HG03097 (cell line): ENCODE measurements at regions not wholly inside any gene's neighbourhood (a gene's known extent, or its start where the extent isn't known, plus 50 kb on each side); places are given as distances from the start of the nearest gene placed in this dataset.
"Not testable (repeated sequence)": the region's sequence is repeated elsewhere in the genome, so short reads cannot be mapped to it uniquely, and the experiment has no call there.

Experiments
- ATAC-seq: cut with Tn5 transposase; IDR thresholded peaks from one replicate; pipeline ENCODE4 v1.9.1; 2021; ENCODE audit not compliant: unreplicated experiment, low FRiP score

- no peak for ATAC-seq
Observed at GRCh38 chr1:164064501-164064900, 494.5 kb upstream of the PBX1 start.

DNA sequence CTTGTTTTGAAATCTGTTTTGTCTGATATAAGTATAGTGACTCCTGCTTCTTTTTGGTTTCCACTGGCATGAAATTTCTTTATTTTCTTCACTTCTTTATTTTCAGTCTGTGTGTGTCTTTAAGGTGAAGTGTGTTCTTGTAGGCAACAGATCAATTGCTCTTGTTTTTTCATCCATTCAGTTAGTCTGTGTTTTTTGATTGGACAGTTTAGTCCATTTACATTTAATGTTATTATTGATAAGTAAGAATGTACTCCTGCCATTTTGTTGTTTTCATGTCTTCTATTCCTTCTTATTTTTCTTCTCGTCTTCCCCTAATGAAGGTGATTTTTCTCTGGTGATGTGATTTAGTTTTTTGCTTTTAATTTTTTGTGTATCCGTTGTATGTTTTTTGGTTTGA lies 487.7 kb upstream of the PBX1 start:
- no peak for ATAC-seq

- no peak for ATAC-seq
Observed at GRCh38 chr1:164086832-164087231, 472.2 kb upstream of the PBX1 start.

GRCh38 chr1:164087906-164088453 lies 471.0 kb upstream of the PBX1 start:
- ATAC-seq, result no peak

DNA sequence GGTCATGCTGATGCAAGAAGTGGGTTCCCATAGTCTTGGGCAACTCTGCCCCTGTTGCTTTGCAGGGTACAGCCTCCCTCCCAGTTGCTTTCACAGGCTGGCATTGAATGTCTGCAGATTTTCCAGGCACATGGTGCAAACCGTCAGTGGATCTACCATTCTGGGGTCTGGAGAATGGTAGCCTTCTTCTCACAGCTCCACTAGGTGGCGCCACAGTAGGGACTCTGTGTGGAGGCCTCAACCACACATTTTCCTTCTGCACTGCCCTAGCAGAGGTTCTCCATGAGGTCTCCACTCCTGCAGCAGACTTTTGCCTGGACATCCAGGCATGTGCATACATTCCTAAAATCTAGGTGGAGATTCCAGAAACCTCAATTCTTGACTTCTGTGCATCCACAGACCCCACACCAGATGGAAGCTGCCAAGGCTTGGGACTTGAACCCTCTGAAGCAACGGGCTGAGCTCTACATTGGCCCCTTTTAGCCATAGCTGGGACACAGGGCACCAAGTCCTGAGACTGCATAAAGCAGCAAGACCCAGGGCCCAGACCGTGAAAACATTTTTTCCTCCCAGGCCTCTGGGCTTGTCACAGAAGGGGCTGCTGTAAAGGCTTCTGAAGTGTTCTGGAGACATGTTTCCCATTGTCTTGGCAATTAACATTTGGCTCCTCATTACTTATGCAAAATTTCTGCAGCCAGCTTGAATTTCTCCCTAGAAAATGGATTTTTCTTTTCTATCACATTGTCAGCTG lies 466.2 kb upstream of the PBX1 start:
- ATAC-seq, result no peak

DNA sequence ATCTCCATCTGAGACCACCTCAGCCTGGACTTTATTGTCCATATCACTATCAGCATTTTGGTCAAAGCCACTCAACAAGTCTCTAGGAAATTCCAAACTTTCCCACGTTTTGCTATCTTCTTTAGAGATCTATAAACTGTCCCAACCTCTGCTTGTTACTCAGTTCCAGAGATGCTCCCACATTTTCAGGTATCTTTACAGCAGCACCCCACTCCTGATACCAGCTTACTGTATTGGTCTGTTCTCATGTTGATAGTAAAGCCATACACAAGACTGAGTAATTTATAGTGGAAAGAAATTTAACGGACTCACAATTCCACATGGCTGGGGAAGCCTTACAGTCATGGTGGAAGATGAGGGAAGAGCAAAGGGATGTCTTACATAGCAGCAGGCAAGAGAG lies 465.4 kb upstream of the PBX1 start:
- no peak for ATAC-seq

DNA sequence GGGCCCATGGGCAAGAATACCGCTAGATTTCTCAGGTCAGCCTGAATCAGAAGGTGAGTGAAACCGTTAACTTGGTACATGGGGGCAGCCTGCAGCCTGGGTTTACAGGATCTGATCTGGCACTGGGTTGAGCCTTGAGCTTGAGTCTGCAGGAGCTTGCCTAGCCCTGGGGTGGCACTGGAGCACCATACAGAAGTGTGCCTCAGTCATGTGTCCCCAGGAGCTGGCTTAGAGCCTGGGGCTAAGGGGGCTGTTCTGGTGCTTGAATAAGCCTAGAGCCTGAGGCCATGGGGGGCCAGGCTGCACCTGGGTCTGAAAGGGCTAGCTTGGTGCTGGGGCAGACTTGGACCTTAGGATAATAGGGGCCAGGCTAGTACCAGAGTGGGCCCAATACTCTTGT lies 457.2 kb upstream of the PBX1 start:
- ATAC-seq, result no peak

- no peak for ATAC-seq
Observed at GRCh38 chr1:164131949-164132348, 427.0 kb upstream of the PBX1 start.

- no peak for ATAC-seq
Observed at GRCh38 chr1:164137273-164137925, 421.6 kb upstream of the PBX1 start.

DNA sequence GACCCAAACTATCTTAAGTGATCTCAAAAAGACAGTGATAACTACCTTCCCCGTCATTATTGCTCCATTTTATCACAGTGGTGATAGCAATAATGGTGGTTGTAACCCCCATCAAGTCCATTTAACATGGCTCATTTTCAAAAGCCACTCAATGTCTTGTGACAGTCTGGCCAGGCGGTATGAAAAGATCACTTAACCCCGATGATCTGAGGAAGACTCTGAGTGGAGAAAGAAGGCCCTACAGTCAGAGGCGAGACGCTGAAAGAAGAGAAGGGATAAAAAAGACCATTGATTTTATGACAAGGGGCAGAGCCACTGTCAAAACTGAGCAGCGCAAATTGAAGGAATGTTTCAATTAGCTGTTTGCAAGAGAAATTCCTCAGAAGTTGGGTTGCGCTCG lies 417.2 kb upstream of the PBX1 start:
- no peak for ATAC-seq

GRCh38 chr1:164154622-164155021 lies 404.4 kb upstream of the PBX1 start:
- ATAC-seq, result no peak

GRCh38 chr1:164155347-164155746 lies 403.6 kb upstream of the PBX1 start:
- no peak for ATAC-seq

DNA sequence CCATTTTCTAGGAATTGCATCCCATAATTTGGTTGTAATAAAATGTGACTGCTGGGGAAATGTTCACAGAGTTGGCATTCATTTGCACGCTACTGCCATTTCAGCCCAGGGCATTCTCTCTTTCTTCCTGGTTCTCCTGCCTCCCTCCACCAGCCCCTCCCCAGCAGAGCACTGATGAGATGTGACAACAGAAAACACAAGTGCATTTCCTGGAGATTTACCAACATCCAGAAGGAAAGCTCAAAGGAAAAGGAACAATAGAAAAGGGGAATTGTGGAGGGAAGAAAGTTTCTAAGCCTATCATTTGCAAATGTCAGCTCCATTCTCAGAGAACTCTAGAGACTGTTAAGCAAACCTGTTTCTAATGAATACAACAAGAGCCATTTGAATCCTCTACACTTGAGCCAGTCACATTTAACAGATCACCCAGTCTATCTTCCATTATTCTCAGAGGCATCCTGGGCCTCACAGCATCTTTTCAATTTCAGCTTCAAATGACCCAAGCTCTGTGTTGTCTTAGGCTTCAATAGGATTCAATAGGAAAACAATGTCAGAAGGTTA lies 395.6 kb upstream of the PBX1 start:
- ATAC-seq, result no peak

- ATAC-seq, result no peak
Observed at GRCh38 chr1:164165466-164165865, 393.5 kb upstream of the PBX1 start.

DNA sequence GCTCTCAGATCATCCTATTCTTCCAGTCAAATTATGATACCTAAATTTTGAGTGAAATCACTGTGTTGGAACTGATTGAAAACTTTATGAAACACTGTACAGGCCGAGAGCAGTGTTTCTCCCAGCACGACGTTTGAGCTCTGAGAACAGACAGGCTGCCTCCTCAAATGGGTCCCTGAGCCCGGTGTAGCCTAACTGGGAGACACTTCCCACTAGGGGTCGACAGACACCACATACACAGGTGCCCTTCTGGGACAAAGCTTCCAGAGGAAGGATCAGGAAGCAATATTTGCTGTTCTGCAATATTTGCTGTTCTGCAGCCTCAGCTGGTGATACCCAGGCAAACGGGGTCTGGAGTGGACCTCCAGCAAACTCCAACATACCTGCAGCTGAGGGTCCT lies 392.5 kb upstream of the PBX1 start:
- not testable (repeated sequence) for ATAC-seq

DNA sequence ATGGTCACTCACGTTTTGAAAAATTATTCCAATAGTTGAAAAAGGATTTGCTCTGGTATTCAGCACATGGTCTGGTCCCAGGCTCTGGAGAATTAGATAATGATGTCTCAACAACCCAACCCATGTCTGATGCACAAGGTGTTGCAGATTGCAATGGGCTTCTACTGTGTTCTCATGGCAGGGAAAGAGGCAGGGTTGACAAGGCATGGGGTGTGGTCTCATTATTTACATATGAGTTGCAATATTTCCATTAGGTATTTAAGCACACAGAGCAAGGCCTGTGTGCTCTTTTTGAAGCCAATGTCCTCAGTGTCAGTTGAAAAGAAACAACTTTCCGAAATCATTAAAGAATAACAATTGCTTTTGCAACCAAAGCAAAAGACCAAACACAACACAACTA lies 381.9 kb upstream of the PBX1 start:
- no peak for ATAC-seq

DNA sequence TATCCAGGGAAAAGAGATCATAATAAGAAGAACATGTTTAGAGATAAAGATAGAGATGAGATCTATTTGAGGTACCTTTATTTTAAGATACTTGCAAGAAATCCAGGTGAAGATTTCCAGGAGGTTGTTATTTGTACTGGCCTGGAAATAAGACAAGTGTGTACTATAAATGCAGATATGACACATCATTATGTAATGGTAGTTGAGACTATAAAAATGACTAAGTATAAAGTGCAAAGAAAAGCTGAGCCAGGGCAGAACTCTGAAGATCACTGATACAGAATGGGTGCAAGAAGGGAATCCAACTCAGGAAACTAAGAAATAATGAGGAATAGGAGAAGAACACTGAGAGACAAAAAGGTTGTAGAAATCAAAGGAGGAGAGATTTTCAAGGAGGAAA lies 378.2 kb upstream of the PBX1 start:
- ATAC-seq, result no peak

DNA sequence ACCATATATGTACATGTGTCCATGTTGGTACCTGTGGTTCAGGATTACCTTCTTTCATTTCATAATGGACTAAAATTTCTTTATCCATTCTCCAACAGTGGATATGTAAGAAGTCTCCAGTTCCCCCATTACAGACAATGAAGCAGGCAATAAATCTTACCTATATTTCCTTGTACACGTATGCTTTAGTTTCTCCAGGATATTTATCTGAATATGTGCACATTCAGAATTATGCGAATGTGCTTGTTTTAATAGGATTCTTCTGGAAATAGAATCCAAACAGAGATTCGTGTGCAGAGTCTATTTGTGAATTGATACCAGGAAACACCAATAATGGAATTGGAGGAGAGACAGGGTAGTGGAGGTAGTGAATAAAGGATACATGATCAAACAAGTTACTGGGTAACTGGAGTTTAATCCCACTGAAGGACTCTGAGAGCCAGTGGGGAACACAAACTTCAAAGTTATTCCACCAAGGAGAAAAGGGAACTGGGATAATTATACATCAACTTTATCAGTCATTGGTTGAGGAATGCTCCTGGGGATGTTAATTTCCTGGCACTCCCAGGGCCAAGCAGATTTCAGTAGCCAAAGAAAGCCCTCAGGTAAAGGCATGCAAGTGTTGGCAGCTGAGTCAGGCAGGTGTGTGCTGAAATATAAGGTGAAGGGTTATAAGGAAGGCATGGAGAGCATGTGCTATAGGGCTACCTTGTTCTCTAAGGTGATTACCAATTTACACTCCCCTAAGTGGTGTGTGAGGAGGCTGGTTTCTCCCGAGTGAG lies 374.9 kb upstream of the PBX1 start:
- ATAC-seq, result no peak

DNA sequence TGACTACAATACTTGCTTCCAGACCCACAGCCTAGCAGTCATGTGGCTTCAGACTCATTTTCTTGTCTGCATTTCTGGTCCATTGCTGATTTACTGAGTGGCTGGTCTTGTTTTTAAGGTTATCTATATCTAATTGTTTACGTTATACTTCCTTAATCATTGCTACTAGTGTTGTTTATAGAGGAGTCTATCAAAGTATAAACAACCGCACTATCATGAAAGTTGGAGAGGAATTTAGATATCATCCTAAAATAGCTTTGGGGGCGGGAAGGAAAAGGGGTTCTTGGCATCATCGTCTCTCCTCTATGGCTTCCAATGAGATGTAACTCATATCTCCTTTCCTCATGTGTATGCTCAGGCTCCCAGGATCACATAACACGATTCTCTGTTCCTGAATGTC lies 372.1 kb upstream of the PBX1 start:
- no peak for ATAC-seq

DNA sequence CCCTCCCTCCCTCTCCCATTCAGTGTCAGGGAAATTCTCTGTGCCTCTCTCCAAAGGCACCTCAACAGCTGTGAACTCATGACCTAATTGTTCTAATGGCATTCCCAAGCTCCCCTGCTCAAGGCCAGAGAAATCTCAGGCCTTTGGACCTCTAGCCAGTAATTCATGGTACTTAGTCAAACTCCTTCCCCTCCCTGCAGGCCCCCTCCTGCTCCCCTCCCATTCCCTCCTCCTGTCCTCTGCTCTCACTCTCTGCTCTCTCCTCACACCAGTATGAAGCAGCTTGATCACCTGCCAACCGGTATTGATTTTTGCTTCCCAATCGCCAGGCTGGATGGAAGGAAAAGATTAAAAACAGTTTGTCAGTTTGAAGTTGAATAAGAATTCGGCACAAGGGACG lies 370.5 kb upstream of the PBX1 start:
- no peak for ATAC-seq

GRCh38 chr1:164191191-164191590 lies 367.8 kb upstream of the PBX1 start:
- ATAC-seq, result no peak
